GM18858 (cell line): ENCODE measurements at regions not wholly inside any gene's neighbourhood (a gene's known extent, or its start where the extent isn't known, plus 50 kb on each side); places are given as distances from the start of the nearest gene placed in this dataset.

ENCODE experiments used
- ATAC-seq: cut with Tn5 transposase; IDR thresholded peaks from one replicate; pipeline ENCODE4 v1.9.1; 2021; ENCODE audit not compliant: unreplicated experiment

DNA sequence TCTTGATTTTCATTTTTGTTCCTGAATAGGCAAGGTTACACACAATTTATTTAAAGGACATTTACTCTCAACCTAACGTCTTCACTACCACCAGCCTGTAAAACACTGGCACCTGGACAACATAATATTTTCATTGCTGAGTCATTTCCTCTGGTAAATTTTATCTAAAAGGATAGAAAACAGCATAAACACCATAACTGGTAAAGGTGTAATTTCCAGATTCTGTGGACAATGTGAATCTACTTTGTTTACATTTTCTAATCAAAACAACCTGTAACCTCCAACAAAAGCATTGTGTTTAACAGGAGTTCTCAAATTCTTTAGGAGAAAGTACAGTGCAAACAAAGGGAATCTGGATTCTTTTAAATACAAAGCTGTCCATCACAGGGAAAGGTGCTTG lies 472.0 kb upstream of the AKR1E2 start:
- no peak for ATAC-seq

DNA sequence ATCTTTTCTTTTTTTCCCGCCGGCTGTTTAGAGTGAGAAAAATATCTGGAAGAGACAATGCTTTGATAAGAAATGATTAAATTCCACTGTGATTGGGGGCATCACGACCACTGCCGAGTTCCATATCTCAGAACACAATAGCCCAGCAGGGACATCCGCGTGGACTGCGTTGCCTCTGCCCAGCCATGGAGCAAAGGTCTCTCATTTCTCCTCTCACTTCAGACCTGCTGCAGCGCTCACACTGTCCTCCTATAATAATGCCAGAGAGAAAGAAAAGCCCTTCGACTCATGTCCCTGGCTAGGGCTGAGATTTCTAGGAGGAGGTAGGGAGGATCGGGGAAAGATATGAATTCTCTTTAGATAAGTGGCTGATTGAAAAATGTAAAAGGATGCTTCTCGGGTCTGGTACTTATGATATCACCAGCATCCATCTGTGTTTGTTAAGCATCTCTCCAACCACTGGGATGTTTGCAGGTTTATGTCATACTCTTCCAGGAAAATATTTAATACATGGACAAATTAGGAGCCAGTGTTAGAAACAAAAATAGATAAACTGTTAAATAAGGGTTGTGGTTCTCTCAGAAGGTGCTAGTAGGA lies 472.9 kb upstream of the AKR1E2 start:
- ATAC-seq: no peak

DNA sequence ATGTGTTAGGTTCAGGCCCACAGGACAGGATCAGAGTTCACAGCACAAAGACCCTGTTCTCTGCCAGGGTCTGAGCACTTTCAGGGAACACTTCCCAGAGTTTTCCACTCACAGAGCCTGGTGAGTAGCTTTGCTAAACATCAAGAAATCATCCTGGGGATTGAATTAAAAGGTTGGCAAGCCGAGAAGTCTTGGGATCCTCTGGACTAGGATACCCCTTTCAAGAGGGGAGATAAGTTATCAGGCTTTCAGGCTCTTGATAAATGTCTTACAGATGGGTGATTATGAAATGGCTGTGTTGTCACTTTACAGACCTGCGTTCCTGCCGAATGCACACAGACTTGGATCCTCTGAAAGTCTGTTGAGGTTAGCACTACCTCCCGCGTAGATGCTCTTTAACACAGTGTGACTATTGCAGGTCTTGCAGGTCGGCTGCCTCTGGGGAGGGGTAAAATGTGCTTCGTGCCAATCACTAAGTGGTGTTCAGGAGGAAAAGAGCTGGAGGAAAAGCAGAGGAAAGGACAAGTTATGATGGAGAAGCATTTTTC lies 473.5 kb upstream of the AKR1E2 start:
- ATAC-seq: no peak

DNA sequence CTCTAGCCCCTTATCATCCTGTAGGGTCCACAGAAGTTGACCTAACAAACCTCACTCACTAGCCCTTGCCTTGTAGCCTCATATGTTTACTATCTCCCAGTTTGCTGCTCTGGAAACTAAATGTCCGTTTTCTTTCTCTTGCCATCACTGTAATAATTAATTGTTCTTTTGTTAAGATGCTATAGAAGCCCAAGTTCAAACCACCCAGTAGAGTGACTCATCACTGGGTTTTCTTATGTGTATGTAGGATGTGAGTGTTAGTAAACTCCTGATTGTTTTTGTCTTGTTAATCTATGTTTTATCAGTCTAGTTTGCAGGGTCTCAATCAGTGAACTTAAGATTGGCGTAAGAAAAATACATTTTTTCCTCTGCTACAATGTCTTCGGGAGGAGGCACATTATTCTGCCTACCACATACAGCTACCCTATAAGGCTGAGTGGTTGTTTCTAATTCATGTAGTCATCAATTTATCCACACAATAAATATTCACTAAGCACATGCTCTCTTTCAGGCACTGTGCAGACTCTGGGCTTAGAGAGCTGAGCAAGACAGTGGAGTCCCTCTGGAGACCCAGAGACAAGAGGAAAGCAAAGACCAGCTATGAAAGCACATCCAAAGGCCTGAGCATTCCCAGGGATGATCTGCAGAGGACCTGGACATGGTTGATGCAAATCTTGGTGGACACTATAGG lies 474.1 kb upstream of the AKR1E2 start:
- no peak for ATAC-seq

DNA sequence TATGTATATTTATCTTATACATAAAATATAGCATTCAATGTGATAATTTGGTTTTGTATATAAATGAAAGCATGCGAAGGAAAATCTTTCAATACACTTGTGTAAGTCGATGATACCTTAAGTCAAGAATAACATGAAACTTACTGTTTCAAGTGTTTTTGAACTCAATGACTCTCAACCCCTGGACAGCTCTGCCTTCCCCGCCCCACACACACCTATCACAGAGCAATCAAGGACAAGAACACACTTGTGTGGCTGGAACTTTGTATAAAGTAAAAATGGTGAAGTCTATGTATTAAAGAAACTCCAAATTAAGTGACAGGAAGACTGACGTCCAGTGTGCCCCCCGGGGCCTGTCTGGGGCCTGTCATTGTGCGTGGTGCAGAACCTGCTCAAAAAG lies 478.6 kb upstream of the AKR1E2 start:
- ATAC-seq: no peak

DNA sequence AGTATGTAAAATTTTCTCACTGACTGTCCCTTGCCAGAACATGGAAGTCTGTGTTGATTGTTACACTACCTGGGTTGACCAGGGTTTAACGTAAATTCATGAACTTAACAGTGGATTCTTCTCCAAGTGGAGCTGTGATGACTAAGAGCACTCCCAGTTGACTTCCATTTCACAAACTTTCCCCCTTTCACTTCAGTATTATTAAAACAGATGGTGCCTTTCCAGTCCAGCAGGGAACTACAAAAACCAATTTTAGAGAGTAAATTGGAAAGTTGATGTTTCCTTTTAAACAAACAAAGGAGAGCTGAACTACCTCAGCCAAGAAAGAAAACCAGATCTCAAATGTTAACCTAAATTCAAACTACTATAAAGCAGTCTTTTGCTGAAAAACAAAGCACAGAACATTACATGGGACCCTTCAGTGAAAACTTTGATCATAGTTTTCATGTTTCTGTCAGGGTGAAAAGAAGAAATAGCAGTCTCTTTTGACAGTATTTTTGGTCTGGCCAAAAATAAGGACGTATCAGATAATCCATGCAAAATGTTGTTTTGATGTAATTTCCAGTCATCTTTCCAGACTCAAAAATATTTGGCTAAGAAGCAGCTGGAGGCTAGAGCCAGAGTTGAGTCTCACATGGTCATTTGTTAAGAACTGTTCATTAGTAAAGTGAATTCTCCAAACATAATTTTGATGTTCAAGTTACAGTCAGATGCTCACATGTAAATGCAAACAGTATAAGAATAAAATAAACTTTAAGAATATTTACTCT lies 479.9 kb upstream of the AKR1E2 start:
- no peak for ATAC-seq

DNA sequence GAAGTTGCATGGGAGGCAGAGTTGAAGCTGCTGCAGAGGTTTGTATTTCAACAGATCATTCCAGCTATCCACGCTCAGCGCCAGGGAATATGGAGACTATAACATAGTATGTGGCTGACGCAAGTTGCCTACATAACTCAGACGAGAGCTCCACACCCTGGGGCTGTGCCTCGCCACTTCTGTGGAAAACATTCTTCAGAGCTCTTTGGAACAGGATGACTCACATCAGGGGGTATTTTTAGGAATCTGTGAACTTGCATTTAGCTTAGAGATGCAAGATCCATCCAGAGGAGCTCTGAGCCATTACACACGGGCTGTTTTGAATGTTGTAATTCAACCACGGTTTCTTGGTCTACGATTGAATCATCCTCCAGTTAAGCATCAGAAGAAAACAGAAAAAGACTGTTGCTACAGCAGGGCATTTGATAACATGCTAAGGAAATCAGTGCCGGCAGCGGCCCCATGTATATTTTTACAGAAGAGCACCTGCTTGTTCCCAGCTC lies 481.5 kb upstream of the AKR1E2 start:
- ATAC-seq: no peak

DNA sequence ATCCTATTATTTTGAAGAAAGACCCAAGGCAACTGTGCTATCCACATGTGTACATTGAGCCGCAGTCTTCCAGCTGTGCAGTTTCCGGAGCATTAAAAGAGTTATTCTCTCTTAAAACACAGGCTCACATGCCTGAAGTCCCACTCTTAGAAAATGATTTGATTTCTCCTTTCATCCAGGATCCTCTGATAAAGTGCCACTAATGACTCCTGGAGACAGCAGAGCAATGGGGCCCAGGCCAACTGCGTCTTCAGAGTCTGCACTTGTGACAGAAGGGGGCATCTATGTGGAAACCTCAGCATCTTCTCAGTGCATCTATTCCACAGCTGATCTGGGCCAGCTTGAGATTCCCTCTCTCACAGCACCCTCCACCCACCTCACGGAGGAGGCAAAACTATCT lies 482.1 kb upstream of the AKR1E2 start:
- no peak for ATAC-seq

DNA sequence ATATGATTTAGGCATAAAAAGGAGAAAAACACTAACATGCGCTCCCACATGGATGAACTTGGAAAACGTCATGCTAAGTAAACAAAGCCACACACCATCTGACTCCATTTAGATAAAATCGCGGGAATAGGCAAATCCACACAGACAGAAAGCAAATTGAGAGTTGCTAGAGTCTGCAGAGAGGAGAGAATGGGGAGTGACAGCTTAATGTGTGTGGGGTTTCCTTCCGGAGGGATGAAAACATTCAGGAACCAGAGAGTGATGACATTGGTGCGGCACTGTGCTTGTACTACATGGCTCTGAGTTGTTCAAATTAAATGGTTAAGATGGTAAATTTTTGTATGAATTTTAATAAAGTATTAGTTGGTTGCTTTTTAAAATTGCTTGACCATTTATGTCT lies 482.9 kb upstream of the AKR1E2 start:
- ATAC-seq: no peak

DNA sequence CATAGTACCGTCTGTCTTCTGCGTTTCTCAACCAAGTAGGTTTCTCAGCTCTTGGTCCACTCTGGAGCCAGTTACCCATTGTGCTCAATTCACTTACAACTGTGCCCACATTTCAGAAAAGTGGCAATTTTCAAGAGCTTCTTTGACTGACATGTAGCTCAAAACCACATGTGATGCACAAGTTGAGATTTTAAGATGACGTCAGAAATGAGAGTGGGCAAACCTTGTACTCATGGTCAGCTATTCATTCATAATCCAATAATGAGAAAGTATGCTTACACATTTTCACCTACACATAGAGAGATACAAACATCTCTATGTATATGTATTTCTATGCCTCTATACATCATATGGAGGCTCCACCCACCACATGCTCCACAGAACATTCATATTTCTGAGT lies 487.2 kb upstream of the AKR1E2 start:
- ATAC-seq: no peak

DNA sequence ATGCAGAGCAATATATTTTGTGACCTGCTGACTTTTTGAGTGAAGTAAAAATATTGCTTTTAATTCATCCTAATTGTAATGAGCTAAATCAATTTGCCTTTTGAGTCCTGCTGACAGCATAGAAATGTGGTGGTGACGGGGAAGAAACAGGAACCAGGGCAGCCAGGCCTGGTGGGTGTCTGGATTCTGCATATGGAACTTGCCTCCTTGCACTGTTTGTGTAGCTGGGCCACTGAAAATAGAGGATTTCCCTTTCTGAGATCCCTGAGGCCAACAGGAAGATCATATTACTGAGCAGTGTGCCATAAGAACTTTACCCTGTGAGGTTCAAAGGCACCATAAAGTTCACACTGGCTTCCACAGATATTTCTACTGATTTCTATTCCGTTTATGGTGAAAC lies 488.4 kb upstream of the AKR1E2 start:
- ATAC-seq: no peak

DNA sequence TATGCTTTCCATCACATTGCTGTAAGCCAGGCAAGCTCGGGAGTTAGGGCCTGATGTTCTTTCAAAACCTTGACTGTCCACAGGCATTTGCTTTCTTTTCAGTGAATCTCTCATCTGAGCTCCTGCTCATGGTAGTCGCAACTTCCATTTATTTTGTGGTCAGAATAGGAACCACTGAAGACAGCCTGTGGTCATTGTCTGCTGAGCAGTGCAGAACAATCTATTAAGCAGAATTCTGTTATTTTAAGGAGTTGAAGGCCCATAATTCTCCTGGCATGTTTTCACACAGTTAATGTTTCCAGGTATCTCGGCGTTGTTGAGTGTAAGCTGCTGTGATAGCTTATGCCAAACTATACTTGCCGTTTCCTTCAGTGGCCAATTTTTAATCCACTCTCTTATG lies 491.1 kb upstream of the AKR1E2 start:
- no peak for ATAC-seq

DNA sequence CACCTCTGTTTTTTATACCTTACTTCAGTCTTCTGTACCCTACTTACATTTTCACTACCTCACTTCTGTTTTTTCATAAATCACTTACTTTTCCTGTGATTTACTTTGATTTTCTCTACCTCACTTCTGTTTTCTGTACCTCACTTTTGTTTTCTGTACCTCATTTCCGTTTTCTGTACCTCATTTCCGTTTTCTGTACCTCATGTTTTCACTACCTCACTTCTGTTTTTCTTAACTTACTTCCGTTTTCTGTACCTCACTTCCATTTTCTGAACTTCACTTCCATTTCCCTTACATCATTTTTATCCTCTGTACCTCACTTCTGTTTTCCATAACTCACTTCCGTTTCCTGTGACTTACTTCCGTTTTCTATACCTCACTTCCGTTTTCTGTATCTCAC lies 492.0 kb upstream of the AKR1E2 start:
- no peak for ATAC-seq

DNA sequence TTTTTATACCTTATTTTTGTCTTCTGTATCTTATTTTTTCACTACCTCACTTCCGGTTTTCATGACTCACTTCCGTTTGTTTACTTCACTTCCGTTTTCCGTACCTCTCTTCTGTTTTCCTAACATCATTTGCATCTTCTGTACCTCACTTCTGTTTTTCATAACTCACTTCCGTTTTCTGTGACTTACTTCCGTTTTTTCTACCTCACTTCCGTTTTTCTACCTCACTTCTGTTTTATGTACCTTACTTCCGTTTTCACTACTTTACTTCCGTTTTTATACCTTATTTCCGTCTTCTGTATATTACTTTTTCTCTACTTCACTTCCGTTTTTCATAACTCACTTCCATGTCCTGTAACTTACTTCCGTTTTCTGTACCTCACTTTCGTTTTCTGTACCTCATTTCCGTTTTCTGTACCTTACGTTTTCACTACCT lies 492.5 kb upstream of the AKR1E2 start:
- ATAC-seq: no peak

DNA sequence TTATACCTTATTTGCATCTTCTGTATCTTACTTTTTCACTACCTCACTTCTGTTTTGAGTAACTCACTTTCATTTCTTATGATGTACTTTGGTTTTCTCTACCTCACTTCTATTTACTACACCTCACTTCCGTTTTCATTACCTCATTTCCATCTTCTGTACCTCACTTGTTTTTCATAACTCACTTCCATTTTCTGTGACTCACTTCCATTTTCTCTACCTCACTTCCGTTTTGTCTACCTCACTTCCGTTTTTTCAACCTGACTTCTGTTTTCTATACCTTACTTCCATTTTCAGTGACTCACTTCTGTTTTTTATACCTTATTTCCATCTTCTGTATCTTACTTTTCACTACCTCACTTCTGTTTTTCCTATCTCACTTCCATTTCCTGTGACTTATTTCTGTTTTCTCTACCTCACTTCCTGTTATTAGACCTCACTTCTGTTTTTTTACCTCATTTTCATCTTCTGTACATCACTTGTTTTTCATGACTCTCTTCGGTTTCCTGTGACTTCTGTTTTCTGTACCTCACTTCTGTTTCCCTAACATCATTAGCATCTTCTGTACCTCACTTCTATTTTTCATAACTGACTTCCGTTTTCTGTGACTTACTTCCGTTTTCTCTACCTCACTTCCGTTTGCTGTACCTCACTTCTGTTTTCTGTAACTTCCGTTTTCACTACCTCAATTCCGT lies 493.1 kb upstream of the AKR1E2 start:
- ATAC-seq: no peak

DNA sequence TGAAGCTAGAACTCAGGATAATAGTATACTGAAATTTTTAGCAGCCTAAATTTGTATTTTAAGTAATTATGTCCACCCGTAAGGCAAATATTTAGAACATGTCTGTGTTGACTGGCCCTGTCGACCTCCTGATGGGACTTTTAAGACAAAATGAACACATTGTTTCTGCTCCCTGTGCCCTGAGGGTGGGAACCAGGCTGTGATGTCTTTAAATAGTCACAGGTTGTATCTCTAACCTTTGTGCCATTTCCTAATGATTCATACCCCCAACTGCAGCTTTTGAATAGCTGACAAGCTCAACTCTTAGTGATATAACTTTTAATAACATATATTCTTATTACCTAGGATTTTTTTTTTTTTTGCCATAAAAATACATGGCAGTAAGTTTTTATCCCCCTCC lies 494.9 kb upstream of the AKR1E2 start:
- ATAC-seq: no peak

DNA sequence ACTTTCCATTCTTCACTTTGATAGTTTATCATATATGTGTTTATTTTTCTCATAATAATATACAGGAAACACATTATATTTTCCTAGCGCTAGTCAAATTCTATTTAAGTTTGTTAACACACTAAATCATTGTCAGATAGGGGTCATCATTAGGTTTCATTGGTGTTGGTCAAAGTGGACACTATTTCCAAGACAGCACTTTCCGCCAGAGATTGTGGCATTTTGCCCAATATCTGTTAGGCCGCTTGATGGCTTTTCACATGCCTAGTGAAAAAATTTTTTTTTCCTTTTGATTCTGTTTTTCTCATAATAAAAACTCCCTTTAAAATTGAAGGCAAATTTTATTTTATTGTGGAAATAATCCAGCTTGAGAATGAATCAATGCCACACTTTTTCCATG lies 495.4 kb upstream of the AKR1E2 start:
- ATAC-seq: no peak

DNA sequence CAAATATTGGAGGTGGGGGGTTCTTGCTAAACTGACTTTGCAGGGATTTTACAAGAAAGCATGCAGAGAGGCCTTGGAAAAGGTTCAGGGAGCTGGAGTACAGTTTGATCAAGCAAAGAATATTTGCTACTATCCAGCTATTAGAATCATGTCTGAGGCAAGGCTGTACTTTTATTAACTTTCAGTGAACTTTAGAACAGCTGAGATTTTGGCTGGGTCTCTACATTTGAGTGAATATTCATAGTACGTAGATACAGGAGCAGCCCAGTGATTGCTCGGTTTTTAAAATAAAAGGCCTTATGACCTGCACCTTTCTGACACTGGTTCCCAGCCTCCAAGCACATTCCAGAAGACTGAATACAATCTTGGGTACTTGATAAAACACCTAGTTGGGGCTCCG lies 496.8 kb upstream of the AKR1E2 start:
- ATAC-seq: no peak

DNA sequence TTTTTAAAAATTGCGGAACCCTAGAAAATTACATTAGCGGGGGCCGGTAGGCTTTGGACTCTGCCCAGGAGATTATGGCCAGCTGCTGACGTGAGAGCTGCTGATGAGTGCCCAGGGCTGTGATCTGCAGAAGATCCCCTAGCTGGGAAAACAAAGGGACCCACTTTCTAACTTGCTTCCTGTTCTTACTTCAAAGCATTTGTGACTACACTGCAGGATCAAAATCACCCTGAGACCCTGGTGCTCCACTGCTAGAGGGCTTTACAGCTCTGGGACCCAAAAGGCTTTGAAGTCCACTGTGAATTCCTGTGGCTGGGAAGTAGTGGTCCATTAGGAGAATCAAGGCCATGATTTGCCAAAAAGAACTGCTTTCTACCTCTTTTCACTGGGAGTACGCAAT lies 499.4 kb upstream of the AKR1E2 start:
- ATAC-seq: no peak

DNA sequence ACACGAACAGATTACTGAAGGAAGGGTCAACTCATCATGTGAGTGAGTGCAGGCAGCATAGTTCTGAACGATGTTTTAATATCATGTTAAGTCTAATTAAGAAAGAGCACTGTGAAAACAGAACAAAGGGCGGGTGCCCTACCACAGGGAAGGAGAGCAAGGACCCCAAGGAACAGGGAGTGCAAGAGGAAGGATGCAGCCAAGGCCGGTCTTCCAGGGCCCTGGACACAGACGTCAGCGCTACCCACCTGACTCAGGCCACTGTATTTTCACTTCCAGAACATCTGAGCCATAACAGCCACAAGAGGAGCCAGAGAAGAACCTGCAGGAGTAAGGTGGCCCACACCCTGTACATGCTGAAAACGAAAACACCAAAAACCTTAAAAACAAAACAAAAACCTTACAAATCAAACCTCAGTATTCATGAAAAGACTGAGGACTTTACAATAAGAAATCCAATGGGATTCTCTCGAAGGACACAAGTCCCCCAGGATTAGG lies 506.1 kb upstream of the AKR1E2 start:
- no peak for ATAC-seq

DNA sequence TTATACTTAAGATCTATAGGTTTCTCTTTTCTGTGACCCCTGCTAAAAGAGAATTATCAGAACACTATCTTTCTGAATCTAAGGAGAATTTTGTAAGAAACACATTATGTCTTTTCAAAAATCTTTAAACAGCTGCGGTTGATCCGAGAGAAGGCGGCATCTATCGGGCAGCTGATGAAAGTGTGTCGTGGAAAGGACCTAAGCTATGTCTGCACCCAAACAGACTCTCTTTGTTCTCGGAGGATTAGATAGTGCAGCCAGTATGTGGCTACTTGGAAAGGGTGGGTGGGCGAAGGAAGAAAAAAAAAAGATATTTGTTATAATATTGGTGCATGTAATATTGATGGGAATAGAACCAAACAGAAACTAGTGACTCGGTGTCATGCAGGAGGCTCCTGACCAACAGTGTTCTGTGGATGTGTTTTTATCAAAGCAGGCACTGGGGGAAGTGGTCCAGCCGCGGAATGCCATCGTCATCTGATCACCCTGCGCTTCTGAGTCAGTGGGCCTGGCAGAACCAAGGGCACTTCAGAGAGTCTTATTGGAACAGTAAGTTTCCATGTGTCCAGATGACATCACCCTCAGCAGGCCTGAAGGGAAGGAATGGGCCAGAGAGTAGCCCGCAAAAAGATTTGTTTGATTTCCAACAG lies 509.7 kb upstream of the AKR1E2 start:
- ATAC-seq: no peak
